ENCODE measurements at regions not wholly inside any gene's neighbourhood (a gene's known extent, or its start where the extent isn't known, plus 50 kb on each side); places are given as distances from the start of the nearest gene placed in this dataset.

DNA sequence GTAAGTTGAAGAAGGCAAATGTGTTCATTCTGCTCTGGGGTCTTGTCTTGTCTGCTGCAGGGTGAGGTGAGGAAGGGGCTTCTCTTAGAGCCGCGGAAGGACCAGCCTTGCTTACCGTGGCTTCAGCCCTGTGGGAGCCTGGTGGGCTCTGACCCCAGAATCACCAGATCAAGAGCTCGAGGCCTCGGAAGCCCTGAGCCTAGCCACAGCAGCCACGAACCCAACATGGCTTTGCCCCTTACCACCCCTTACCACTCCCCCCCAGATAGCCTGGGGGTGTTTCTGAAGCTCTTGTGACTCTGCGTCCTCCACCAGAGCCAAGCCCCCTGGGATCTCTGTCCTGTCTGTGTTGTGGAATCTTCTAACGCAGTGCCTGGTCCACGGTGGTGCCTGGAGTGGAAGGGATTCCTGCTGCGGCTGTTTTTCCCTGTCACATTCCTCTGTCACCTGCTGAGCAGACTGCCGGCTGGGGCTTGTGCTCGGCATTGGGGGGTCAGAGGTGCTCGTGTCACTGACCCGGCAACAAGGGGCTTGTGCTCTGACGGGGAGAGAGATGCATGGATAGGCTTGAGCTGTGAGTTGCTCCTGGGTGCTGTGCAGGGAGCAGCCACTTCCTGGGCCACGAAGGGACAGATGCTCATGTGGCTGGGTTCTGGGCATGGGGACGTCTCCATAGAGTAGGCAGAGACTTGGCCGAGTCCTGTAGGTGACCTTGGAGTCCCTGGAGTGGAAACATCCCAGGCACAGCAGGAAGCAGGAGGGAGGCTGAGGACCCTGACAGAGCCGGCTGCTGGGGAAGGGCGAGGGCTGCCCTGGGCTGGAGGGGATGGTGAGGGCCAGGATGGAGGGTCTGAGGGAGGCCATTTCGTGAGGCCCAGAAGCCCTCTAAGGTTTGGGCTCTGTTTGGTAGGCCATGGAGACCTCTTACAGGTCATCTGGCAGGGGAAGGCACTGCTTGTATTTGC, 316.0 kb downstream of the QKI start:
- no peaks in the 10 kb centered on the region for H3K9me3 ChIP-seq
- DNase-seq (ENCODE audit: extremely low spot score in 2 of 2) = no peak

DNA sequence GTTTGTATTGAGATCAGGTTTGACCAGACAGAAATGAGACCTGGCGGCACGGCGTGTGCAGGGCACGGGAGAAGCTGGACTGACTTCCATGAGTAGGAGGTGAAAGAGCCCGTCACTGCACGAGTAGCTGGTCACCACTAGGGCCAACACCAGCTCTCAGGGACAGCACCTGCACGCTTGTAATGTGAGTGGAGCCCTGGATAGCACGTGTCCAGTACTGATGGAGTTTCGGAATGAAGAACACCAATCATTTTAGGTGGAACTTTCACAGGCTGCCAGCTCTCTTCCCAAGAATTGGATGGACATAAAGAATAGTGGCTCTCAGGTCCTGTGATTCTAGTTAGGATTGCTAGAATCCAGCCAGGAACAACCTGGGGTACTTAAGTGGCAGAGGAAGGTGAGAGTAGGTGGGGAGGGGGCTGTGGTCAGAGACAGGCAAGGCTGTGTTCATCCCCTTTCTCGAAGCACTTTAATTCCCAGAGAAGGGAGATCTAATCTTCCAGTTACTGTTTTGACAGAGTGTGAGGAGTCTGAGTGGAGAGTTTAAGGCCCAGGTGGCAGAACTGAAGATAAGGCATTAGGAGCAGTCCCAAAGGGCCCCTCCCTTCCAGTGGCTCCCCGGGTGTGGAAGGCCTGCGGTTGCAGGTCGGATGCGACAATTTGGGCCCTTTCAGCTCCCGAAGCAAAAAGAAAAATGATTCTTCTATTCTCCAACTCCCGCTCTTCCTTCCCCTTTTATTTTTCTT, 314.8 kb downstream of the QKI start:
- DNase-seq (ENCODE audit: extremely low spot score in 2 of 2) = no peak
- intact Hi-C loops (cut with DNase I) = no loop called here
- no peaks in the 10 kb centered on the region for H3K27me3 ChIP-seq

More for the DNA sequence above, 316.0 kb downstream of the QKI start:
- TF ChIP-seq, protein P1, sequence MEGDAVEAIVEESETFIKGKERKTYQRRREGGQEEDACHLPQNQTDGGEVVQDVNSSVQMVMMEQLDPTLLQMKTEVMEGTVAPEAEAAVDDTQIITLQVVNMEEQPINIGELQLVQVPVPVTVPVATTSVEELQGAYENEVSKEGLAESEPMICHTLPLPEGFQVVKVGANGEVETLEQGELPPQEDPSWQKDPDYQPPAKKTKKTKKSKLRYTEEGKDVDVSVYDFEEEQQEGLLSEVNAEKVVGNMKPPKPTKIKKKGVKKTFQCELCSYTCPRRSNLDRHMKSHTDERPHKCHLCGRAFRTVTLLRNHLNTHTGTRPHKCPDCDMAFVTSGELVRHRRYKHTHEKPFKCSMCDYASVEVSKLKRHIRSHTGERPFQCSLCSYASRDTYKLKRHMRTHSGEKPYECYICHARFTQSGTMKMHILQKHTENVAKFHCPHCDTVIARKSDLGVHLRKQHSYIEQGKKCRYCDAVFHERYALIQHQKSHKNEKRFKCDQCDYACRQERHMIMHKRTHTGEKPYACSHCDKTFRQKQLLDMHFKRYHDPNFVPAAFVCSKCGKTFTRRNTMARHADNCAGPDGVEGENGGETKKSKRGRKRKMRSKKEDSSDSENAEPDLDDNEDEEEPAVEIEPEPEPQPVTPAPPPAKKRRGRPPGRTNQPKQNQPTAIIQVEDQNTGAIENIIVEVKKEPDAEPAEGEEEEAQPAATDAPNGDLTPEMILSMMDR (IDR thresholded peaks at IDR 0.05) = no peak
- TF ChIP-seq POLR2A (IDR thresholded peaks at IDR 0.05) = no peak
- no peak for TF ChIP-seq POLR2AphosphoS5 (IDR thresholded peaks at IDR 0.05; ENCODE audit: insufficient read depth in 1 of 2, low read depth in 1 of 2)
- no peaks in the 10 kb centered on the region for H3K27me3 ChIP-seq
- no peak overlapping the region for H3K27ac ChIP-seq
- no peaks in the 10 kb centered on the region for H3K36me3 ChIP-seq
- H3K4me3 ChIP-seq = no peak overlapping the region
- intact Hi-C loops (cut with DNase I) = no loop called here
- no peaks in the 10 kb centered on the region for H3K4me1 ChIP-seq

DNA sequence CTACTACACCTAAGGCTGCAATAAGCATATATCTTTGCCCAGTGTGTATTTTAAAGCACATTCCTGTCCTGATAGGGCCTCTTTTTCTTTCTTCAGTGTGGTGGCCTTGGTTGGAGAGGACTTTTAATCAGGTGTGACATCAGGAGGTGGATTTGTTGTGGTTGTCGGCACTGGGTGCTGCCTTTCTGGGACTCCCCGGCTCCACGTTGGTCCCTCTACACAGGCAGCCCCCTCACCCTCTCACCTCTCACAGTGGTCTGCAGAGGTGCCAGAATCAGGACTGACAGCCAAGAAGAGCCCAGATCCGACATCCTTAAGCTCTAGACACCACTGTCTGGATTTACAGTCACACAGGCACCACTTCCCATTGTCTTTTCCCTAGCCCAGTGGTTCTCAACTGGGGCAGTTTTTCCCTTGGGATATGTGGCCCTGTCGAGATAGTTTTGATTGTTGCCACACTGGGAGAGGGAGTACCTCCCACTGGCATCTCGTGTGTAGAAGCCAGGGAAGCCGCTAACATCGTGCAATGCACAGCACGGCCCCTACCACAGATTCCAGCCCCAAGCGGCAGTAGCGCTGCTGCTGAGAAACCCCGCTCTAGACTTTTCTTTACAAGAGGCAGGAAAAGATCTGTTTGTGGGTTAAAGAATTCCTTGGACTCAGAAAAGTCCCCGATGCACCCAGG, 314.1 kb downstream of the QKI start:
- intact Hi-C loops (cut with DNase I) = no loop called here

More for the DNA sequence above, 314.8 kb downstream of the QKI start:
- Histone ChIP-seq H3K9me3 (no peaks in the 10 kb centered on the region), H3K36me3 (no peaks in the 10 kb centered on the region), H3K27ac (no peak overlapping the region), H3K4me3 (no peak overlapping the region), H3K4me1 (no peaks in the 10 kb centered on the region)
- no peak for TF ChIP-seq POLR2A (IDR thresholded peaks at IDR 0.05)
- no peak for TF ChIP-seq POLR2AphosphoS5 (IDR thresholded peaks at IDR 0.05; ENCODE audit: insufficient read depth in 1 of 2, low read depth in 1 of 2)
- TF ChIP-seq, protein P1 (IDR thresholded peaks at IDR 0.05) = no peak

DNA sequence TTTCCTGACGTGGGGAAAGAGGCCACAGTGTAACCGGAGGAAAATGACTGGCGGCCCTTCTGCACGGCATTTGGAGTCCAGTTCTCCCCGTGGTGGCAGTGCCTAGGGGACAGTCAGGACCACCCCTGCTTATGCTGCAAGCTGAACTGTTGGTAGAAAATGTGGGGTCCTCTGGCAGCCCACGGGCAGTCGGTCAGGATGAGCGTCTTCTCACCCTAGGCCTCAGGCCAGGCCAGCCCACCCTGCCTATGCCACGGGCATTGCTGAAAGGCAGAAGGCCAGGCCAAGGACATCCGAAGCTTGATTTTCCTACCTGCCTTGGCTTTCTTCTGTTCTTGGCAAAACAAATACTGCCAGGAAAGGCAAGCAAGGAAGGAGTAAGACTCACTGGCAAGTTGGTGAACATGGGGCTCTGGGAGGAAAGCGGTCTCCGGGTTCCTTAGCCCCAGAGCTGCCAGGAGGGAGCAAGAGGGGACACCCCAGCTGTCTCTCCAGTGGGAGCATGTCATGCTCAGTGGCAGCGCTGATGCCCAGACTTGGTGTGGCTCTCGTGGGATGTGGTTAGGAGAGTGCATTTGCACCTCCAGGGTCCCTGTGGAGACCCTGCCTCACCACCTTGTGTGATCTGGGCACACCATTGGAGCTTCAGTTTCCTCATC, 311.6 kb downstream of the QKI start:
- no peak for DNase-seq (ENCODE audit: extremely low spot score in 2 of 2)
- Histone ChIP-seq H3K4me1 (no peaks in the 10 kb centered on the region), H3K9me3 (no peaks in the 10 kb centered on the region), H3K27me3 (no peaks in the 10 kb centered on the region), H3K27ac (no peak overlapping the region), H3K4me3 (no peak overlapping the region), H3K36me3 (no peaks in the 10 kb centered on the region)
- TF ChIP-seq, protein P1 (IDR thresholded peaks at IDR 0.05) = no peak
- TF ChIP-seq POLR2A (IDR thresholded peaks at IDR 0.05) = no peak
- intact Hi-C loops (cut with DNase I) = no loop called here

More for the DNA sequence above, 314.1 kb downstream of the QKI start:
- H3K9me3 ChIP-seq = no peaks in the 10 kb centered on the region
- no peak for DNase-seq (ENCODE audit: extremely low spot score in 2 of 2)
- H3K4me1 ChIP-seq = no peaks in the 10 kb centered on the region
- TF ChIP-seq, protein P1 (IDR thresholded peaks at IDR 0.05) = no peak
- no peak for TF ChIP-seq POLR2A (IDR thresholded peaks at IDR 0.05)
- no peak for TF ChIP-seq POLR2AphosphoS5 (IDR thresholded peaks at IDR 0.05; ENCODE audit: insufficient read depth in 1 of 2, low read depth in 1 of 2)
- no peak overlapping the region for H3K27ac ChIP-seq
- no peaks in the 10 kb centered on the region for H3K27me3 ChIP-seq
- no peak overlapping the region for H3K4me3 ChIP-seq
- H3K36me3 ChIP-seq = no peaks in the 10 kb centered on the region
